GM18519 (cell line): ENCODE measurements at regions not wholly inside any gene's neighbourhood (a gene's known extent, or its start where the extent isn't known, plus 50 kb on each side); places are given as distances from the start of the nearest gene placed in this dataset.

Experiments
- ATAC-seq: cut with Tn5 transposase; IDR thresholded peaks from one replicate; pipeline ENCODE4 v1.9.1; 2021; ENCODE audit warnings: mild to moderate bottlenecking, moderate library complexity; ENCODE audit not compliant: unreplicated experiment, low FRiP score

GRCh38 chr4:164359881-164360280, 394.1 kb upstream of the SMIM31 start:
- ATAC-seq, result no peak

- no peak for ATAC-seq
These were observed 385.0 kb upstream of the SMIM31 start for GRCh38 chr4:164368894-164369293.

GRCh38 chr4:164373021-164373420, 380.9 kb upstream of the SMIM31 start:
- ATAC-seq, result no peak

GRCh38 chr4:164377277-164377676, 376.7 kb upstream of the SMIM31 start:
- no peak for ATAC-seq

GRCh38 chr4:164378361-164378760, 375.6 kb upstream of the SMIM31 start:
- no peak for ATAC-seq

GRCh38 chr4:164379694-164380093, 374.2 kb upstream of the SMIM31 start:
- no peak for ATAC-seq

GRCh38 chr4:164381859-164382258, 372.1 kb upstream of the SMIM31 start:
- no peak for ATAC-seq

- no peak for ATAC-seq
These were observed 370.9 kb upstream of the SMIM31 start for GRCh38 chr4:164383058-164383357.

GRCh38 chr4:164383358-164384220, 370.3 kb upstream of the SMIM31 start:
- ATAC-seq, result no peak

- ATAC-seq, result no peak
These were observed 369.5 kb upstream of the SMIM31 start for GRCh38 chr4:164384416-164384815.

GRCh38 chr4:164396439-164396838, 357.5 kb upstream of the SMIM31 start:
- no peak for ATAC-seq

GRCh38 chr4:164402554-164402953, 351.4 kb upstream of the SMIM31 start:
- no peak for ATAC-seq

- ATAC-seq, result no peak
These were observed 348.2 kb upstream of the SMIM31 start for GRCh38 chr4:164405774-164406173.

GRCh38 chr4:164408831-164409230, 345.1 kb upstream of the SMIM31 start:
- no peak for ATAC-seq

GRCh38 chr4:164410401-164410800, 343.5 kb upstream of the SMIM31 start:
- no peak for ATAC-seq

GRCh38 chr4:164412246-164412645, 341.7 kb upstream of the SMIM31 start:
- ATAC-seq, result no peak

GRCh38 chr4:164413743-164414142, 340.2 kb upstream of the SMIM31 start:
- ATAC-seq, result no peak

GRCh38 chr4:164423819-164424218, 330.1 kb upstream of the SMIM31 start:
- no peak for ATAC-seq

GRCh38 chr4:164424846-164425245, 329.1 kb upstream of the SMIM31 start:
- no peak for ATAC-seq

- no peak for ATAC-seq
These were observed 325.4 kb upstream of the SMIM31 start for GRCh38 chr4:164428561-164428960.

- no peak for ATAC-seq
These were observed 315.6 kb upstream of the SMIM31 start for GRCh38 chr4:164438321-164438720.

- ATAC-seq, result no peak
These were observed 314.9 kb upstream of the SMIM31 start for GRCh38 chr4:164439037-164439436.

GRCh38 chr4:164440199-164440598, 313.7 kb upstream of the SMIM31 start:
- ATAC-seq, result no peak
